Astrocyte (in vitro differentiated cells and primary cell): ENCODE measurements at regions not wholly inside any gene's neighbourhood (a gene's known extent, or its start where the extent isn't known, plus 50 kb on each side); places are given as distances from the start of the nearest gene placed in this dataset.

Experiments used
- CTCF ChIP-seq: IDR thresholded peaks from 2 replicates; pipeline ENCODE4 v1.5.1; 2011; ENCODE audit warnings: low read depth, mild to moderate bottlenecking, inconsistent platforms, low read length, moderate library complexity; ENCODE audit not compliant: insufficient read depth
- EZH2 ChIP-seq: IDR thresholded peaks from 2 replicates; pipeline ENCODE4 v1.6.1; 2012; ENCODE audit warnings: mild to moderate bottlenecking, low read length, inconsistent platforms; ENCODE audit not compliant: insufficient read depth

GRCh38 chr6:43934803-43935602 is 165.0 kb downstream of the VEGFA start:
- TF ChIP-seq CTCF (no peak), EZH2 (no peak)
